ENCODE measurements at regions not wholly inside any gene's neighbourhood (a gene's known extent, or its start where the extent isn't known, plus 50 kb on each side); places are given as distances from the start of the nearest gene placed in this dataset.

GRCh38 chr2:130286983-130287655 is 55.6 kb upstream of the IMP4 start:
- Histone ChIP-seq H2BK5ac (ENCODE audit: low read depth, low read length, poor library complexity, severe bottlenecking) (no peak overlapping the region), H3K9me1 (ENCODE audit: insufficient read depth, low read length) (no peaks in the 10 kb centered on the region), H3K14ac (replicated peaks; ENCODE audit: low read depth, low read length) (no peak overlapping the region), H2AK9ac (replicated peaks; ENCODE audit: low read depth, low read length, poor library complexity) (no peak overlapping the region), H3K23ac (ENCODE audit: low read depth, low read length) (no peak overlapping the region), H3K27ac (ENCODE audit: insufficient read depth, low read length) (no peak overlapping the region), H3K4me3 (ENCODE audit: insufficient read depth, low read depth, low read length) (no peak overlapping the region), H2BK120ac (ENCODE audit: low read depth, low read length) (no peak overlapping the region), H3K56ac (ENCODE audit: extremely low read depth, insufficient read depth, low read length) (no peak overlapping the region), H3K4me1 (ENCODE audit: control insufficient read depth, insufficient read depth, low read length) (no peaks in the 10 kb centered on the region), H3K36me3 (ENCODE audit: control insufficient read depth, insufficient read depth, low read length) (no peaks in the 10 kb centered on the region), H3K27me3 (ENCODE audit: control insufficient read depth, insufficient read depth, low read length) (no peaks in the 10 kb centered on the region), H3K79me1 (ENCODE audit: low read depth in 1 of 2, low read length in 2 of 2) (no peaks in the 10 kb centered on the region), H4K8ac (ENCODE audit: low read depth in 2 of 2, low read length in 2 of 2) (no peak overlapping the region), H4K5ac (ENCODE audit: low read depth, low read length) (no peak overlapping the region), H3K18ac (ENCODE audit: low read depth, low read length) (no peak overlapping the region), H2AK5ac (ENCODE audit: low read depth, low read length) (no peak overlapping the region), H3K9ac (ENCODE audit: low read depth, low read length) (no peak overlapping the region), H3K4me2 (ENCODE audit: low read depth, low read length) (no peak overlapping the region), H3K9me3 (ENCODE audit: control insufficient read depth, insufficient read depth, low read length) (no peaks in the 10 kb centered on the region), H2BK15ac (ENCODE audit: low read depth, low read length) (no peak overlapping the region), H2BK20ac (ENCODE audit: low read depth, low read length) (no peak overlapping the region), H4K91ac (ENCODE audit: insufficient read depth, low read depth, low read length) (no peak overlapping the region), H4K20me1 (ENCODE audit: insufficient read depth, low read length) (no peaks in the 10 kb centered on the region), H2AFZ (replicated peaks; ENCODE audit: low read length, poor library complexity) (no peak overlapping the region), H3K4ac (ENCODE audit: low read depth, low read length) (no peak overlapping the region)
- dilution Hi-C loops (cut with HindIII; ENCODE audit: low sequenced_read_pairs, unreplicated experiment) = loop anchor here (25.0 kb wide), 1 partner anchor 1075 kb away; the partner anchor contains the start of gene RAB6D
- ATAC-seq (ENCODE audit: low read depth) (no peak), DNase-seq (no peak)
- ChIA-PET CTCF (no interaction called here), POLR2A (ENCODE audit: unreplicated experiment) (no interaction called here)
- intact Hi-C loops (cut with micrococcal nuclease) = no loop called here
- no TSS peak for BruUV-seq (replicated peaks)
- TF ChIP-seq RAD21 (IDR thresholded peaks at IDR 0.05; ENCODE audit: low read length) = no peak
- no peak for TF ChIP-seq RCOR1 (IDR thresholded peaks at IDR 0.05; ENCODE audit: insufficient replicate concordance, low read length)
- TF ChIP-seq RFX5 (IDR thresholded peaks at IDR 0.05; ENCODE audit: low read depth, low read length) = no peak
- no peak for TF ChIP-seq CEBPB (IDR thresholded peaks at IDR 0.05; ENCODE audit: low read depth, low read length)
- TF ChIP-seq POLR2A (IDR thresholded peaks at IDR 0.05; ENCODE audit: low read depth, low read length) = no peak
- no peak for TF ChIP-seq BHLHE40 (IDR thresholded peaks at IDR 0.05; ENCODE audit: low read depth, low read length)
- TF ChIP-seq MAFK (IDR thresholded peaks at IDR 0.05; ENCODE audit: low read depth, low read length) = no peak
- no peak for TF ChIP-seq NFE2L2 (IDR thresholded peaks at IDR 0.05; ENCODE audit: low read depth, low read length)
- no peak for TF ChIP-seq ELK1 (IDR thresholded peaks at IDR 0.05; ENCODE audit: borderline replicate concordance, low read depth, low read length)
- TF ChIP-seq FOS (IDR thresholded peaks at IDR 0.05; ENCODE audit: low read depth, low read length) = no peak
- no peak for TF ChIP-seq MXI1 (IDR thresholded peaks at IDR 0.05; ENCODE audit: borderline replicate concordance, low read depth, low read length)
- TF ChIP-seq MAZ (IDR thresholded peaks at IDR 0.05; ENCODE audit: borderline replicate concordance, low read depth, low read length) = no peak
- TF ChIP-seq SMC3 (IDR thresholded peaks at IDR 0.05; ENCODE audit: low read depth, low read length) = no peak
- no peak for TF ChIP-seq CTCF (conservative IDR thresholded peaks at IDR 0.05; ENCODE audit: low read depth, low read length)
- TF ChIP-seq, protein P1, sequence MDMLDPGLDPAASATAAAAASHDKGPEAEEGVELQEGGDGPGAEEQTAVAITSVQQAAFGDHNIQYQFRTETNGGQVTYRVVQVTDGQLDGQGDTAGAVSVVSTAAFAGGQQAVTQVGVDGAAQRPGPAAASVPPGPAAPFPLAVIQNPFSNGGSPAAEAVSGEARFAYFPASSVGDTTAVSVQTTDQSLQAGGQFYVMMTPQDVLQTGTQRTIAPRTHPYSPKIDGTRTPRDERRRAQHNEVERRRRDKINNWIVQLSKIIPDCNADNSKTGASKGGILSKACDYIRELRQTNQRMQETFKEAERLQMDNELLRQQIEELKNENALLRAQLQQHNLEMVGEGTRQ (IDR thresholded peaks at IDR 0.05; ENCODE audit: low read depth, low read length) = no peak
- no peak for TF ChIP-seq CHD1 (IDR thresholded peaks at IDR 0.05; ENCODE audit: low read depth, low read length)
- 85% methylated on average over 21 of the region's 35 CpGs; no CpG with 5 or more reads in 1 of the 2 experiments for WGBS, 2 experiments (ENCODE audit: extremely low coverage in 2 of 2, insufficient read length in 1 of 2)
- in situ Hi-C loops (cut with MboI; ENCODE audit: low sequenced_read_pairs) = no loop called here

Measured in IMR-90 (cell line).